PC-3 (cell line): ENCODE measurements at regions not wholly inside any gene's neighbourhood (a gene's known extent, or its start where the extent isn't known, plus 50 kb on each side); places are given as distances from the start of the nearest gene placed in this dataset.

Experiments
- EZH2 ChIP-seq: fragments of 300-600 bp; sonication (generic); IDR thresholded peaks from one replicate; pipeline ENCODE4 v1.6.1; 2017; ENCODE audit warnings: antibody characterized with exemption, mild to moderate bottlenecking, low read length; ENCODE audit not compliant: unreplicated experiment
- TF ChIP-seq, protein P1 (sequence below): fragments of 300-600 bp; sonication (generic); conservative IDR thresholded peaks from 2 replicates; pipeline ENCODE4 v1.5.1; 2017; ENCODE audit warnings: antibody characterized with exemption, low read depth, mild to moderate bottlenecking, low read length

- TF ChIP-seq, protein P1, sequence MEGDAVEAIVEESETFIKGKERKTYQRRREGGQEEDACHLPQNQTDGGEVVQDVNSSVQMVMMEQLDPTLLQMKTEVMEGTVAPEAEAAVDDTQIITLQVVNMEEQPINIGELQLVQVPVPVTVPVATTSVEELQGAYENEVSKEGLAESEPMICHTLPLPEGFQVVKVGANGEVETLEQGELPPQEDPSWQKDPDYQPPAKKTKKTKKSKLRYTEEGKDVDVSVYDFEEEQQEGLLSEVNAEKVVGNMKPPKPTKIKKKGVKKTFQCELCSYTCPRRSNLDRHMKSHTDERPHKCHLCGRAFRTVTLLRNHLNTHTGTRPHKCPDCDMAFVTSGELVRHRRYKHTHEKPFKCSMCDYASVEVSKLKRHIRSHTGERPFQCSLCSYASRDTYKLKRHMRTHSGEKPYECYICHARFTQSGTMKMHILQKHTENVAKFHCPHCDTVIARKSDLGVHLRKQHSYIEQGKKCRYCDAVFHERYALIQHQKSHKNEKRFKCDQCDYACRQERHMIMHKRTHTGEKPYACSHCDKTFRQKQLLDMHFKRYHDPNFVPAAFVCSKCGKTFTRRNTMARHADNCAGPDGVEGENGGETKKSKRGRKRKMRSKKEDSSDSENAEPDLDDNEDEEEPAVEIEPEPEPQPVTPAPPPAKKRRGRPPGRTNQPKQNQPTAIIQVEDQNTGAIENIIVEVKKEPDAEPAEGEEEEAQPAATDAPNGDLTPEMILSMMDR = peak; percentile 41; the same call in 1 of the 2 replicates
- no peak for TF ChIP-seq EZH2
Observed at GRCh38 chr1:36612881-36613280, 130.2 kb upstream of the CSF3R start.
